ENCODE measurements at regions not wholly inside any gene's neighbourhood (a gene's known extent, or its start where the extent isn't known, plus 50 kb on each side); places are given as distances from the start of the nearest gene placed in this dataset.

GRCh38 chr1:232252546-232253118 lies 377.3 kb downstream of the SIPA1L2 start:
- H3K9me3 ChIP-seq (ENCODE audit: control insufficient read depth, low read length), result peaks cover 2% of the 10 kb centered on the region
- no peak overlapping the region for H3K27ac ChIP-seq (ENCODE audit: low read depth in 1 of 2, low read length in 2 of 2)
- 53 to 57% methylated on average over 11 of the region's 11 CpGs for WGBS, 2 donors
- H3K36me3 ChIP-seq (ENCODE audit: control insufficient read depth in 1 of 2, insufficient read depth in 2 of 2, low read length in 1 of 2), result no peaks in the 10 kb centered on the region
- H3K27me3 ChIP-seq (ENCODE audit: control insufficient read depth in 1 of 2, insufficient read depth in 2 of 2, low read length in 1 of 2), result no peaks in the 10 kb centered on the region
- ATAC-seq (ENCODE audit: low FRiP score) (no peak), DNase-seq (no peak)
- no peaks in the 10 kb centered on the region for H3K4me1 ChIP-seq (ENCODE audit: control insufficient read depth in 1 of 2, insufficient read depth in 2 of 2, low read length in 2 of 2)
- intact Hi-C loops (cut with DNase I), result no loop called here
- no peak overlapping the region for H3K4me3 ChIP-seq (ENCODE audit: low read length in 2 of 2)

GRCh38 chr1:232250838-232251237 lies 379.1 kb downstream of the SIPA1L2 start:
- Histone ChIP-seq H3K4me3 (ENCODE audit: low read length in 2 of 2) (no peak overlapping the region), H3K27ac (ENCODE audit: low read depth in 1 of 2, low read length in 2 of 2) (no peak overlapping the region), H3K27me3 (ENCODE audit: control insufficient read depth in 1 of 2, insufficient read depth in 2 of 2, low read length in 1 of 2) (no peaks in the 10 kb centered on the region), H3K9me3 (ENCODE audit: control insufficient read depth, low read length) (peaks cover 2% of the 10 kb centered on the region), H3K4me1 (ENCODE audit: control insufficient read depth in 1 of 2, insufficient read depth in 2 of 2, low read length in 2 of 2) (no peaks in the 10 kb centered on the region), H3K36me3 (ENCODE audit: control insufficient read depth in 1 of 2, insufficient read depth in 2 of 2, low read length in 1 of 2) (no peaks in the 10 kb centered on the region)
- no peak for ATAC-seq (ENCODE audit: low FRiP score)
- intact Hi-C loops (cut with DNase I), result no loop called here
- WGBS, 2 donors, result 86 to 88% methylated on average over 3 of the region's 3 CpGs
- no peak for DNase-seq

GRCh38 chr1:232249861-232250777 lies 379.8 kb downstream of the SIPA1L2 start:
- Histone ChIP-seq H3K27ac (ENCODE audit: low read depth in 1 of 2, low read length in 2 of 2) (no peak overlapping the region), H3K36me3 (ENCODE audit: control insufficient read depth in 1 of 2, insufficient read depth in 2 of 2, low read length in 1 of 2) (no peaks in the 10 kb centered on the region), H3K9me3 (ENCODE audit: control insufficient read depth, low read length) (peaks cover 2% of the 10 kb centered on the region), H3K27me3 (ENCODE audit: control insufficient read depth in 1 of 2, insufficient read depth in 2 of 2, low read length in 1 of 2) (no peaks in the 10 kb centered on the region), H3K4me3 (ENCODE audit: low read length in 2 of 2) (no peak overlapping the region), H3K4me1 (ENCODE audit: control insufficient read depth in 1 of 2, insufficient read depth in 2 of 2, low read length in 2 of 2) (no peaks in the 10 kb centered on the region)
- no peak for ATAC-seq (ENCODE audit: low FRiP score)
- intact Hi-C loops (cut with DNase I), result no loop called here
- WGBS, 2 donors, result 89 to 90% methylated on average over 13 of the region's 13 CpGs
- DNase-seq, result no peak

GRCh38 chr1:232249339-232249738 lies 380.6 kb downstream of the SIPA1L2 start:
- Histone ChIP-seq H3K36me3 (ENCODE audit: control insufficient read depth in 1 of 2, insufficient read depth in 2 of 2, low read length in 1 of 2) (no peaks in the 10 kb centered on the region), H3K4me1 (ENCODE audit: control insufficient read depth in 1 of 2, insufficient read depth in 2 of 2, low read length in 2 of 2) (no peaks in the 10 kb centered on the region), H3K4me3 (ENCODE audit: low read length in 2 of 2) (no peak overlapping the region), H3K27me3 (ENCODE audit: control insufficient read depth in 1 of 2, insufficient read depth in 2 of 2, low read length in 1 of 2) (no peaks in the 10 kb centered on the region), H3K27ac (ENCODE audit: low read depth in 1 of 2, low read length in 2 of 2) (no peak overlapping the region), H3K9me3 (ENCODE audit: control insufficient read depth, low read length) (peaks cover 2% of the 10 kb centered on the region)
- 94 to 96% methylated on average over 2 of the region's 2 CpGs for WGBS, 2 donors
- ATAC-seq (ENCODE audit: low FRiP score), result no peak
- no peak for DNase-seq
- intact Hi-C loops (cut with DNase I), result no loop called here

- DNase-seq, result no peak
- H3K9me3 ChIP-seq (ENCODE audit: control insufficient read depth, low read length), result peaks cover 2% of the 10 kb centered on the region
- H3K36me3 ChIP-seq (ENCODE audit: control insufficient read depth in 1 of 2, insufficient read depth in 2 of 2, low read length in 1 of 2), result no peaks in the 10 kb centered on the region
- no peak overlapping the region for H3K27ac ChIP-seq (ENCODE audit: low read depth in 1 of 2, low read length in 2 of 2)
- no peak for ATAC-seq (ENCODE audit: low FRiP score)
- 54 to 63% methylated on average over 5 of the region's 5 CpGs for WGBS, 2 donors
- intact Hi-C loops (cut with DNase I), result no loop called here
- no peaks in the 10 kb centered on the region for H3K4me1 ChIP-seq (ENCODE audit: control insufficient read depth in 1 of 2, insufficient read depth in 2 of 2, low read length in 2 of 2)
- H3K27me3 ChIP-seq (ENCODE audit: control insufficient read depth in 1 of 2, insufficient read depth in 2 of 2, low read length in 1 of 2), result no peaks in the 10 kb centered on the region
- H3K4me3 ChIP-seq (ENCODE audit: low read length in 2 of 2), result no peak overlapping the region
These were observed 381.6 kb downstream of the SIPA1L2 start for GRCh38 chr1:232248276-232248820.

GRCh38 chr1:232247669-232248068 lies 382.3 kb downstream of the SIPA1L2 start:
- intact Hi-C loops (cut with DNase I), result no loop called here
- Histone ChIP-seq H3K9me3 (ENCODE audit: control insufficient read depth, low read length) (peaks cover 2% of the 10 kb centered on the region), H3K4me3 (ENCODE audit: low read length in 2 of 2) (no peak overlapping the region), H3K27me3 (ENCODE audit: control insufficient read depth in 1 of 2, insufficient read depth in 2 of 2, low read length in 1 of 2) (no peaks in the 10 kb centered on the region), H3K36me3 (ENCODE audit: control insufficient read depth in 1 of 2, insufficient read depth in 2 of 2, low read length in 1 of 2) (no peaks in the 10 kb centered on the region), H3K4me1 (ENCODE audit: control insufficient read depth in 1 of 2, insufficient read depth in 2 of 2, low read length in 2 of 2) (no peaks in the 10 kb centered on the region), H3K27ac (ENCODE audit: low read depth in 1 of 2, low read length in 2 of 2) (no peak overlapping the region)
- no peak for DNase-seq
- ATAC-seq (ENCODE audit: low FRiP score), result no peak
- WGBS, 2 donors, result 70 to 71% methylated on average over 3 of the region's 3 CpGs

GRCh38 chr1:232244426-232244825 lies 385.5 kb downstream of the SIPA1L2 start:
- DNase-seq (no peak), ATAC-seq (ENCODE audit: low FRiP score) (no peak)
- Histone ChIP-seq H3K27ac (ENCODE audit: low read depth in 1 of 2, low read length in 2 of 2) (no peak overlapping the region), H3K36me3 (ENCODE audit: control insufficient read depth in 1 of 2, insufficient read depth in 2 of 2, low read length in 1 of 2) (no peaks in the 10 kb centered on the region), H3K9me3 (ENCODE audit: control insufficient read depth, low read length) (no peaks in the 10 kb centered on the region), H3K27me3 (ENCODE audit: control insufficient read depth in 1 of 2, insufficient read depth in 2 of 2, low read length in 1 of 2) (no peaks in the 10 kb centered on the region), H3K4me1 (ENCODE audit: control insufficient read depth in 1 of 2, insufficient read depth in 2 of 2, low read length in 2 of 2) (no peaks in the 10 kb centered on the region), H3K4me3 (ENCODE audit: low read length in 2 of 2) (no peak overlapping the region)
- intact Hi-C loops (cut with DNase I), result no loop called here
- WGBS, 2 donors, result 57 to 64% methylated on average over 1 of the region's 1 CpG

GRCh38 chr1:232239998-232240397 lies 389.9 kb downstream of the SIPA1L2 start:
- H3K4me3 ChIP-seq (ENCODE audit: low read length in 2 of 2), result no peak overlapping the region
- H3K36me3 ChIP-seq (ENCODE audit: control insufficient read depth in 1 of 2, insufficient read depth in 2 of 2, low read length in 1 of 2), result no peaks in the 10 kb centered on the region
- H3K9me3 ChIP-seq (ENCODE audit: control insufficient read depth, low read length), result peaks cover 3% of the 10 kb centered on the region
- DNase-seq (no peak), ATAC-seq (ENCODE audit: low FRiP score) (no peak)
- no peak overlapping the region for H3K27ac ChIP-seq (ENCODE audit: low read depth in 1 of 2, low read length in 2 of 2)
- 33 to 39% methylated on average over 6 of the region's 6 CpGs for WGBS, 2 donors
- intact Hi-C loops (cut with DNase I), result no loop called here
- H3K27me3 ChIP-seq (ENCODE audit: control insufficient read depth in 1 of 2, insufficient read depth in 2 of 2, low read length in 1 of 2), result no peaks in the 10 kb centered on the region
- no peaks in the 10 kb centered on the region for H3K4me1 ChIP-seq (ENCODE audit: control insufficient read depth in 1 of 2, insufficient read depth in 2 of 2, low read length in 2 of 2)

GRCh38 chr1:232239522-232239921 lies 390.4 kb downstream of the SIPA1L2 start:
- Histone ChIP-seq H3K4me3 (ENCODE audit: low read length in 2 of 2) (no peak overlapping the region), H3K27me3 (ENCODE audit: control insufficient read depth in 1 of 2, insufficient read depth in 2 of 2, low read length in 1 of 2) (no peaks in the 10 kb centered on the region), H3K4me1 (ENCODE audit: control insufficient read depth in 1 of 2, insufficient read depth in 2 of 2, low read length in 2 of 2) (no peaks in the 10 kb centered on the region), H3K36me3 (ENCODE audit: control insufficient read depth in 1 of 2, insufficient read depth in 2 of 2, low read length in 1 of 2) (no peaks in the 10 kb centered on the region), H3K27ac (ENCODE audit: low read depth in 1 of 2, low read length in 2 of 2) (no peak overlapping the region), H3K9me3 (ENCODE audit: control insufficient read depth, low read length) (peaks cover 4% of the 10 kb centered on the region)
- intact Hi-C loops (cut with DNase I), result no loop called here
- ATAC-seq (ENCODE audit: low FRiP score) (no peak), DNase-seq (no peak)
- WGBS, 2 donors, result 38 to 53% methylated on average over 3 of the region's 3 CpGs
